ENCODE measurements at regions not wholly inside any gene's neighbourhood (a gene's known extent, or its start where the extent isn't known, plus 50 kb on each side); places are given as distances from the start of the nearest gene placed in this dataset.

DNA sequence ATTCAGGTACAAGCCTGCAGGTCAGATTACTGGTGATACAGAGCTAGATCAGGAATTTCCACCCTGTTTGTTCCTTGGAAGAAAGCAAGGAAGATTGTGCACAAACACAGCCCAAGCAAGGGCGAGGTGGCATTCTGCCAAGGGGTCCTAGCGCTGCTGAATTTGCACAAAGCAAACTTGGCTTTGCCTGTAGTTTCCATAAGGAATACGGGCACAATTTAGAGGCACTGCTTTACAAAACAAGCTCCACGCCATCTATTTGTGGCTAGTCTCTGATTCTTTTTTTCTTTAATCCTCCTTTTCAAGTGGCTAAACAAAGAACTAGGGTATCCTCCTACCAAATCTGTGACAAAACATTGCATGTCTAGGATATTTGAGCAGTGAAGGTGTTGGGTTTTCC lies 195.5 kb upstream of the ACVR2A start:
- DNase-seq (ENCODE audit: low read depth, low spot score): no peak

GRCh38 chr2:147648471-147648870 lies 196.4 kb upstream of the ACVR2A start:
- no peak for DNase-seq (ENCODE audit: low read depth, low spot score)

GRCh38 chr2:147647816-147648215 lies 197.0 kb upstream of the ACVR2A start:
- no peak for DNase-seq (ENCODE audit: low read depth, low spot score)

DNA sequence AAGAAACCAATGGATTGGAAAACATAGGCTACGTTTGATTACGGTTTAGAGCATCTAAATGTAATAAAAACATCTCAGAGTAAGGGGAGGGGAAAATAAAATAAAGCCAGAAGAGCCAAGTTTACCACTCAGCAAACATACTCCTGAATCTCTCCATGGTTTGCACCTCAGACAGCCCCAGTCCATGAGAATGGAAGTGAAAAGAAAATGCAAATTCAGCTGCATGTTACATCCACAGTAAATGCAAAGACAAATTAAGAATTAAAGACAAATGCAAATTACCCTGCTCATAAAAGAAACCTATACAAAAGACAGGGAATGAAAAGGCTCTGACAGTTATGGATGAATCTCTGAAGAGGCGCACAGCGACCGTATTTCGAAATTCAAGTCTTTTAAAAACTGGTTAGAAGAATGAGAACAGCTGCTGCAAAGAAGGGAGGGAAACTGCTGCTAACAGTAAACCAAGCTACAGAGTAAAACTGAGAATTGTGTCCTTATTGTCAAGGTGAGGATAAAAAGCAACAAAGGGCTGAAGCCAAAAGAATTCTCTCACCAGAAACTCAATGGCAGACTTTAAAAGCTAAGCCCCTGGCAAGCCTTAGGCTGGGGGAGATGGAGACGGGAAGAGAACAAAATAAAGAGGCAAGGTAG lies 197.9 kb upstream of the ACVR2A start:
- DNase-seq (ENCODE audit: low read depth, low spot score): no peak

DNA sequence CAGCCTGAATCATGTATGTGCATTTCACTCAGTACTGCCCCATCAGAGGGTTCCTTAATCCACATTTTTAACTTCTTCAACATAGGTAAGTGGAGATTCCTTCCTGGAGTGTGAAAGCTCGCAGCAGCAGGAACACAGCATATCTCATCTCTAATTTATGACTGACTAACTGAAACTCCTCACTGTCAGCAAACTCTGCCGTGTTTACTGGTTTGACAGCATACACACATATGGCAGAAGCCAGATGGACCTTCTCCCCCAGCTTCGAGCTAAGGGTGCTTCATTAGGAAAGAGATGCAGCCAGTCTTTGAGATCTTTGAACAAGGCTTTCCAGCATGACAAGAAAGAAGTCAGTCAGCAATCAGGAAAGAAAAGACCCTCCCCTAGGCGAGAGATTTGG lies 200.3 kb upstream of the ACVR2A start:
- no peak for DNase-seq (ENCODE audit: low read depth, low spot score)

DNA sequence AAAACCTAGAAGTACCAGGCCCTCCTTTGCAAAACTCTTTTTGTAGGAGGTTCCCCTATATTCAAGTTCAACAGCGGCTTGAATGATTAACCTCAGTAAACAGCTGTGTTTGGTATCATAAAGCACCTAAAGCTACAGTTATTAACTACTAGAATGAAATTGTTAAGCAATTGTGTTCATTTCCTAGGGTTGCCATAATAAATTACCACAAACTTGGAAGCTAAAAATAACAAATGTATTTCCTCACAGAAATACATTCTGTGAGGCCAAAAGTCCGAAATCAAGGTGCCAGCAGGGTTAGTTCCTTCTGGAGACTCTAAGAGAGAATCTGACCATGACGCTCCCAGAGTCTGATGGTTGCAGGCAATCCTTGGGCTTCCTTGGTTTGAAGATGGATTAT lies 202.1 kb upstream of the ACVR2A start:
- DNase-seq (ENCODE audit: low read depth, low spot score): no peak

DNA sequence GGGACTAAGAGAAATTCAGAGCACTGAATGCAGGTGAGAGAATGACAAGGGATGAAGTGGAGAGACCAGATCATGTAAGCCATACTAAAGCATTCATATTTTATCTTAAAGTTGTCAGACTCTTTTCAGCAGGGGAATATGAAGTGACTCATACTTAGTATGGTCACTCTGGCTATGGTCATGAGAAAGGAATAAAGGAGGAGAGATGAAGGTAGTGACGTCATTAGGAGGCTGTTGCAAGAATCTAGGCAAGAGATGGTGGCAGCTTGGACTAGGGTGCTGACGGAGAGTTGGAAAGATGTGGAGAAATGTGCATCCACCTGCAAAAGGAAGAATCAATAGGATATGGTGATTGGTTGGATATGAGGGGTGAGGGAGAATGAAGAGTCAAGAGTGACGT lies 203.2 kb upstream of the ACVR2A start:
- DNase-seq (ENCODE audit: low read depth, low spot score): no peak

DNA sequence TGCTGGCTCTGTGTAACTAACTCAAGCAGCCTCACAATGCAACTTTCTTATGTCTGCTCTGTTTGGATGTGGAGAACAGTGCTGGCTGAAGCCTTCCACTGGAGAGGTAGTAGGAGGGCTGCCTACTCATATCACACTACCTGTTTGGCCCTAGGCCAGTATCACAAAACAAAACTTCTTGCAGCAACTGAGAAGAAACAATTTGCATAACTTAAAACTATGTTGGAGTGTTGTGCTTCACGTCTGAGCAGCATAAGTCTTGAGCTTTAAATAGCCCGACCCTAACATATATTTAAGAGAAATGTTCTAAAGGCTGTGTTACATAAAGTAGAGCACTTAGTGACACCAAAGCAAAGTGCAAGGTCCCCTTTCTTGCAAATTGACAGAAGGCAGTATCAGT lies 204.9 kb upstream of the ACVR2A start:
- no peak for DNase-seq (ENCODE audit: low read depth, low spot score)

DNA sequence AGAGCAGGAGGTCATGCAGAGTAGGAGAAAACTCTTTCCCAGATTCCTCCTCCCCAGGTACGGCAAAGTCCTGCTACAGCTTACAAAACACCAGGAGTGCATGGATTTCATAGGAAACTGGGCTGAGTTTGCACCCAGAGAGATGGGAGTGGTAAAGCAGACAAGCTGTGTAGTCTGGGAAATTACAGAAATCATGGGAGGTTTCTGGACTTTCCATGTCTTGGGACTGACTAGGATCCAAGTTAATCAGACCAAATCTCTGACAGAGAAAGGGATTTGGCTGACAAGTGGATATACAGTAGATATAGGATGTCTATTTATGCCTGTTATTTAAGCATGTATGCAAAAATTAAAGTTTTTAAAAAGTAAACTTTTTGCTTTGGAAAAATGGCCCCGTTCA lies 205.4 kb upstream of the ACVR2A start:
- DNase-seq (ENCODE audit: low read depth, low spot score): no peak

DNA sequence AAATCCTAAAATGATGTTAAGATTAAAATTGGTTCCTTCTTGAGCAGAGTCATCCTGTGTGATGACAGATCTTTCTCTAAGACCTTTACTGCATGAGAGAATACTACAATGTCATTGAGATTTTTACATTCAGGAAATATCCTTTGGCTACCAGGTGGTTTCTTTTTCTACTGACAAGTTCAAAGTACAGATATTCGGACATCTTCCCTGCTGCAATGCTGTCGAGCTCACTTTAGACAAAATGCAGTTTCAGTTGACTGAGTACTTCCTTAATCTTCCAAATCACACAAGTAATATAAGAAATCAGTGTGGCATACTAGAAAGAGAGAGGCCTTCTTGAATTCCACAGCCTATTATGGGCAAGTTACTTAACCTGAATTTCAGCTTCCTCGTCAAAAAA lies 207.9 kb upstream of the ACVR2A start:
- no peak for DNase-seq (ENCODE audit: low read depth, low spot score)

GRCh38 chr2:147636238-147636882 lies 208.5 kb upstream of the ACVR2A start:
- DNase-seq (ENCODE audit: low read depth, low spot score): no peak

DNA sequence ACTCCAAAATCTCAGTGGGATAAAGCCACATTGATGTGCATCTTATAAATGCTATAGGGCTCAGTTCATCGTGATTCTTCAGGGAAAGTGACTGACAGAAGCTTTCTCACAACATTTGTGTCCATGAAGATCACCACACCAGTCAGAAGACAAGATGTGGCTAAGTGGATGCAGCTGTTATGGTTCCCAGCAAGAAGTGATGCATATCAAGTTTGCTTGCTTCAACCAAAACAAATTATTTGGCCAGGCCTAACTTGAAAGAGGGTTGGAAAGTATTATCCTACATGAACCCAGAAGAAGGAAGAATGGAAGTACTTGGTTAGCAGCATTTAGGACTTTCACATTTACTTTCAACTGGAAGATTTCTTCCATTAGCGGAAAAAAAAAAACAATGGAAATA lies 210.0 kb upstream of the ACVR2A start:
- no peak for DNase-seq (ENCODE audit: low read depth, low spot score)

- DNase-seq (ENCODE audit: low read depth, low spot score): no peak
These were observed 212.6 kb upstream of the ACVR2A start for GRCh38 chr2:147632198-147632597.

DNA sequence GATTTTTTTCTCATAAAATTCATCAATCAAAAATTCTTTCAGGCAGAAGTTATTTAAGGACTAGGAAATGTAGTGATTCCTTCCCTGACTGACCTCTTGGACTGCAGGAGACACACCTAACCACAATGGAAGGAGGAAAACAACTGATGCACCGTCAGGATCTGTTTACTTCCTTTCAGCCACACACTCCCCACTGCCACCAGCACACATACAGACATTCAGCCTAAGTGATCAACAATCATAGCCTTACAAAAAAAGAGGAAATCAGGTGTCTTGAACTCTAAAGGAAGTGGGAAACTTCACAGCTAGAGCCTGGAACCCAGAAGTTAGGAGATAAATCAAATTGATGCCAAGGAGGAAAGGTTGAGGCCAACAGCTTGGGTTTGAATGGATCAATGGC lies 213.5 kb upstream of the ACVR2A start:
- no peak for DNase-seq (ENCODE audit: low read depth, low spot score)

GRCh38 chr2:147630585-147630984 lies 214.2 kb upstream of the ACVR2A start:
- DNase-seq (ENCODE audit: low read depth, low spot score): no peak

- DNase-seq (ENCODE audit: low read depth, low spot score): no peak
These were observed 215.8 kb upstream of the ACVR2A start for GRCh38 chr2:147628971-147629421.

GRCh38 chr2:147623328-147623727 lies 221.5 kb upstream of the ACVR2A start:
- no peak for DNase-seq (ENCODE audit: low read depth, low spot score)

GRCh38 chr2:147621656-147622197 lies 223.1 kb upstream of the ACVR2A start:
- DNase-seq (ENCODE audit: low read depth, low spot score): no peak

DNA sequence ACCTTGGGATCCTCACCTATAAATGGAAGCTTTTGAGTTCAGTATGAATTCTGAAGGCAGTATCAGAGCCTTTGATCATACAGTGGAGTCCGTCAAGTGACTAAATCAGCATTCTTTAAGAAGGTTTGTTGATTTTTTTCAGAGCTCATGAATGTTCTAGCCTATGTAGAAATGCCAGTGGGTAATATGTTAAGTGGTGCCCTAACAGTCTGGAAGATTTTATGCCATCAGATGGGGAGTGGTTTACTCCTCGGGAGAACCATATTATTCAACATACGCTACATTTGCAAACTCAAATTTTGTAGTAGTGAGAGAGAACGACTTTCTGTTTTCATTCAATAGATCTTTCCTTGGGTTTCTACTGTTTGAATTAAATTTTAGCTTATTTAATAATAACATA lies 225.0 kb upstream of the ACVR2A start:
- no peak for DNase-seq (ENCODE audit: low read depth, low spot score)

- DNase-seq (ENCODE audit: low read depth, low spot score): no peak
These were observed 229.1 kb upstream of the ACVR2A start for GRCh38 chr2:147615726-147616125.

DNA sequence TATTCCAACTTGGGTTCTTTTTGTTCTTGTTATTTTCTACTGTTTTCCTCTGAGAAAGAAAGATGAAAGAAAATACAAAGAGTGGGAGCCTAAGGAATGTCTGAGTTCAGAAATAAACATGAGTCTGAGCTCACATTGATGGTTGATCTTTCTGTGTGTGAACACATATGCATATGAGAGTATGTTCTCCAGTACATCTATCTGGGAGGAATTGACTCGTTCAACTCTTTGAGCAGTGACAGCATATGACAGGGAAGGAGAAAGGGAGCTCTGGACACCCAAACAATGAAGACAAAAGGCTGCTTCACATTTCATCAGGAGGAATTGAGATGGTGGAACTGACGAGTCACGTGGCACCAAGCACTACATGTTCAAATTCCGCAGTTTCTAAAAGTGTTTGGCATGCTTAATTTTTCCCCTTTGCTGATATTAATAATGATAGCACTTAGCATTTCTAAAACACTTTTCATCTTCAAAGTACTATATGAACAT lies 229.8 kb upstream of the ACVR2A start:
- DNase-seq (ENCODE audit: low read depth, low spot score): no peak

GRCh38 chr2:147614471-147614870 lies 230.4 kb upstream of the ACVR2A start:
- DNase-seq (ENCODE audit: low read depth, low spot score): no peak

GRCh38 chr2:147610496-147611040 lies 234.3 kb upstream of the ACVR2A start:
- no peak for DNase-seq (ENCODE audit: low read depth, low spot score)

Measured in activated CD4-positive, CD25-positive, alpha-beta regulatory T cell treated with anti-CD3 and anti-CD28 coated beads, Interleukin-2, amount 50 U/mL, for 16 hours (primary cell).